DMS53 treated with DMSO at 0.1 percent for 48 hours (cell line): ENCODE measurements at regions not wholly inside any gene's neighbourhood (a gene's known extent, or its start where the extent isn't known, plus 50 kb on each side); places are given as distances from the start of the nearest gene placed in this dataset.
"Not testable (repeated sequence)": the region's sequence is repeated elsewhere in the genome, so short reads cannot be mapped to it uniquely, and the experiment has no call there.

Experiments used
- DNase-seq: peaks from one replicate; lab custom pipeline; 2025; ENCODE audit not compliant: unreplicated experiment; lab: John Stamatoyannopoulos, UW

DNA sequence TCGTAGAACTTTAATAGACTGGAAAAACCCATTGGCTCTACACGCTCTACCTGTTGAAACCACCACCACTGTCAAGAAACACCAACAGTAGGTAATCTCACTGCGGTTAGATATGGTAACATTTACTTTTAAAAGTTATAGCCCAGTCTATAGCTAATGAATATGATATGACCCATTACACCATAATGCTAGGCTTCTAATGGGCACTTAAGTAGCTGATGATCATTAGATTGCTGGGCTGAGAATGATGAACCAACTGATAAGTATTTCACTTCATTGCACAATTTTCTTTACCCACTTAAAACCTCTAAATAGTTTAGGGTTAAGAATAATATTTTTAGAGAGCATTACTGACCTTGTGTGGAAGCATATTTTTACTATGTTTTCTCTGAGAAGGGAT, 788.9 kb upstream of the CA10 start:
- no peak for DNase-seq

DNA sequence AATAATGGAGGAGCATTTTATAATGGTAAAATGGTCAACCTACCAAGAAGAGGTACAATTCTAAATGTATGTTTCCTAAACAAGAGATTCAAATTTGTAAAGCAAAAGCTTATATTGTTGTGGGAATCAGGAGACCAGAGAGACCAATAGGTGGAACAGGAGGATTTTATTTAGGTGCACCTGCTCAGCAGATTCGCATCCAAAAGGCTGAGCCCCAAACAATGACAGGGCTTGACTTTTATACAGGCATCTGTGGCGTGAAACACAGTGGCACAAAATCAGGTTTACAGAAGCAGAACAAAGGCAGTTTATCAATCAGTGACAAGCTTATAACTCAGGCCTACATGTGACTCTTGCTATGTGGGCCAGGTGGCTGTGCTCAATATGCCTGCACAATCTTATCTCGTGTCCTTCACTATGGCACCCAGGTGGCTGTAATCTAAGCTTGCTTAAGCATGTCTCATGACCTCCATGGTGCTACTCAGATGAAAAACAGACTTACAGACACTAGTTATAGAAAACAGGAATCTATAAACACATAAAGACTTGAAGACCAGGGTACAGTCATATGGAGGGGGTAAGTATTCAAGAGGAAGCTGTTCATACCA, 780.2 kb upstream of the CA10 start:
- DNase-seq = no peak

DNA sequence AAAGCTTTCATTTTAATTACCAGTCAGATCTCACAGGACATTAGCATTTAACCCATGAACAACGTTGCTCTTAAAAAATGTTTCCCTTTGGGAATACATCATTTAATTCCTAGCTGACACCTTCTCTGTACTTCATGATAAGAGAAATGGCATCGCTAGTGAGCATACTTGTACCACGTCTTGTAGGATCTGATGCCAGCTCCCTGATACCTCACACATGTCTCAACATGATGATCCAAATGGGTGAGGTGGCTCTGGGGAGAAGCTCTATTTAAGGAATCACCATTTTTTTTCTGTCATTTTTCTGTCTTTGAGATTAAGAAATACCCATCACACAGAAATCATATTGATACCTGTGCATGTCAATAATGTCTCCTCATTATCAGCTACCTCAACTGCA, 772.1 kb upstream of the CA10 start:
- no peak for DNase-seq

DNA sequence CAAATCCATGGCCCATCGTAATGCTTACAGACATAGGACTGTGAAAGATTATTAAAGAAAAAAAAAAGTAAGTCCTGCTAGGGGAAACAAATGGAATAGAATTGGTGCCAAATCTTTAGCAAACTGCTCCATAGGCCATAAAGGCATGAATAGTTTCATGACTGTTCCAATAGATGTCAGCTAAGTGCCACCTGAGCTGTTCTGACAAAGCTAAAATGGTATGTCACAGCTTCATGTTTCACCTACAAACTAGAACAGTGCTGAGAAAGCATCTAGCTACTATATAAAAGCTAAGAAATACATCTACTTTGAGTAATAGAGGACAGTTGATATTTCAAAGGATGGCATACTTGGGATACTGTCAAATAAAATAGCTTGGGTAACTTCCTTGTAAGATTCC, 771.6 kb upstream of the CA10 start:
- DNase-seq = no peak

DNA sequence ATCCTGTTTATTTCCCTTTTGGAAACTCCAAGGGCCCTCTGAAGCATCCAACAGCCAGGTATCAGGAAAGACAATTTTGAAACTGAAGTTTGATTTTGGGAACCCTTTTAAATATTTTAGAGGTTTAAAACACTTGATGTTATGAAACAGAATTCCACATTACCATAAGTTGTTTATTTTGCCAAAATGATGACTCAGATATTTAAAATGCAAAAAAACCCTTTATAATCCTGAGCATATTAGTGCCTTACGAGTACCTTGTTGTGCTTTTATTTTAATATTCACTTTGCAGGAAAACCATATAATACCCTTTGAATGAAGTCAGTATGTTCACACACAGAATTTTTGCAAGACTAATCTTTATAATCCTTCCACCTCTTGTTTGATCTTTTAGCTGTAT, 765.1 kb upstream of the CA10 start:
- DNase-seq = no peak

DNA sequence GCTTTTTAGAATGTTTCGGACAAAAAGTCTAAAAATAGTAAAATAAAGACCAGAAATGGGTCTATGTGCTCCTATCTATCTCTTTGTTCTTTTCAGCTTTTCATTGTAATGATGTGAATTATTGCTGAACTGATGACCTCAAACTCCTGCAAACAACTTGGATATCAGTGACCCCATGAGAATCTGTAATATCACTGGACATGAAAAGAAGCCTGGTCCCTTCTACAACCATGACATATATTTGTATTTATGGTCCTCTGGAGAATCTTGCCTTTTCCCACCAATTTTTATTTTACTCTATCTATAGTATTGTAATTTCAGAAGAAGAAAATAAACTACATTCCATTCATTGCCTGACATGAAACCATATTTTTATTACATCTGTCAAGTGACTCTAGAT, 740.7 kb upstream of the CA10 start:
- no peak for DNase-seq

DNA sequence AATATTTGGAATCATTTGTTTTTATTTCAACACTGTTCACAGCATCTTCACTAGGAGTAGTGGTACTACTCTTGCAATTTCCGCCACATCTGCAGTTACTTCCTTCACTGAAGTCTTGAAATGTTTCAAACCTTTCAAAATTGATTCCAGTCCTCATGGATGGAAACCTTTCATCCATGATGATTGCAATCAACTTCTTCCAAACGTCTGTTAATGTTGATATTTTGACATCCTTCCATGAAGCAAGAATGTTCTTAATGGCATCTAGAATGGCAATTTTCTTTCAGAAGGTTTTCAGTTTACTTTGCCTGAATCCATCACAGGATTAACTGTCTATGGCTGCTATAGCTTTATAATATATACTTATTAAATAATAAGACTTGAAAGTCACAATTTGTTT, 736.8 kb upstream of the CA10 start:
- no peak for DNase-seq

DNA sequence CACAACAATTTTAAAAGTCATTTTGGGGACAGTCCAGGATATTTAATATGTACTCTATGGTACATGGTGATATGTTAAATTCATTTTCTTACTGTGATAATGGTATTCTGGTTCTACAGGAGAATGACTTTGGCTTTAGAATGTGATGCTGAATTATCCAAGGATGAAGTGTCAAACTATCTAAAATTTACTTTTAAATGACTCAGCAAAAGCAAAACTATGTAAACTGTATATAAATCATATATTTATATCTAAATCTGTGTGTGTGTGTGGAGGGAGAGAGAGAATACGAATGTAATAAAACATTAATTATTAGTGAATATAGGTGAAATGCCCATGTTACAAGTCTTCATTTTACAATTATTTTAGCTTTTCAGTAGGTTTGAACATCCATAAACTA, 733.8 kb upstream of the CA10 start:
- no peak for DNase-seq

DNA sequence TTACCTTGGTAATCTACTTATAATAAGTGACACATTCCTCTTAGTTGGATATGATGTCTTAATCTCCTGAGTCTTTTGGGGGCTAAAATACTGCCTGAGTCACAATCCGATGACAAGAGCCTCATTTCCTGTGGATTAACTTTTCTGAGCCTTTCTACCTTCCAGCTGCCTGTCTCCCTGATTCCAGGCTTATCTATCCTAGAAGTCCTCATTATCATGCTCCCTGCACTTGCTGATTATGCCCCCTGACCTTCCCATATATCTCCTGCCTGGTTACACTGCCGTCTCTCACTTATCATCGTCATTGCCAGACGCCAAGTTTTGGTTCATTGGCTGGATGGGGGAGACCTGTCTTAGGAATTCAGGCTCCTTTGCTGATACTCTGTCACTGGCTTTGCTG, 727.4 kb upstream of the CA10 start:
- no peak for DNase-seq

DNA sequence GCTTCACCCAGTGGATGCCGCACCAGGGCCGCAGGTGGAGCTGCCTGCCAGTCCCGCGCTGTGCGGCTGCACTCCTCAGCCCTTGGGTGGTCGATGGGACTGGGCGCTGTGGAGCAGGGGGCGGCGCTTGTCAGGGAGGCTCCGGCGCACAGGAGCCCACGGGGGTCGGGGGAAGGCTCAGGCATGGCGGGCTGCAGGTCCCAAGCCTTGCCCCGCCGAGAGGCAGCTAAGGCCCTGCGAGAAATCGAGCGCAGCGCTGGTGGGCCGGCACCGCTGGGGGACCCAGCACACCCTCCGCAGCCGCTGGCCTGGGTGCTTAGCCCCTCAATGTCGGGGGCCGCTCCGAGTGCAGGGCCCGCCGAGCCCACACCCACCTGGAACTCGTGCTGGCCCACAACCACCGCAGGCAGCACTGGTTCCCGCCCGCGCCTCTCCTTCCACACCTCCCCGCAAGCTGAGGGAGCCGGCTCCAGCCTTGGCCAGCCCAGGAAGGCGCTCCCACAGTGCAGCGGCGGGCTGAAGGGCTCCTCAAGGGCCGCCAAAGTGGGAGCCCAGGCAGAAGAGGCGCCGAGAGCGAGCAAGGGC, 725.5 kb upstream of the CA10 start:
- DNase-seq = not testable (repeated sequence)

DNA sequence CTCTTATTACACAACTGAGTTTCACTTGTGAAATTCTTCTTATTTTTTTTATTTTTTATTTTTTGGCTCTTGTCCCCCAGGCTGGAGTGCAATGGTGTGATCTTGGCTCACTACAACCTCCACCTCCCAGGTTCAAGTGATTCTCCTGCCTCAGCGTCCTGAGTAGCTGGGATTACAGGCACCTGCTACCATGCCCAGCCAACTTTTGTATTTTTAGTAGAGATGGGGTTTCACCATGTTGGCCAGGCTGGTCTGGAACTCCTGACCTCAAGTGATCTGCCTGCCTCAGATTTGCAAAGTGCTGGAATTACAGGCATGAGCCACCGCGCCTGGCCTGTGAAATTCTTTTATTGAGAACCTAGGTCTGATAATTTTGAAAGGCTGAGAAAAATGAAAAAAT, 688.3 kb upstream of the CA10 start:
- not testable (repeated sequence) for DNase-seq

DNA sequence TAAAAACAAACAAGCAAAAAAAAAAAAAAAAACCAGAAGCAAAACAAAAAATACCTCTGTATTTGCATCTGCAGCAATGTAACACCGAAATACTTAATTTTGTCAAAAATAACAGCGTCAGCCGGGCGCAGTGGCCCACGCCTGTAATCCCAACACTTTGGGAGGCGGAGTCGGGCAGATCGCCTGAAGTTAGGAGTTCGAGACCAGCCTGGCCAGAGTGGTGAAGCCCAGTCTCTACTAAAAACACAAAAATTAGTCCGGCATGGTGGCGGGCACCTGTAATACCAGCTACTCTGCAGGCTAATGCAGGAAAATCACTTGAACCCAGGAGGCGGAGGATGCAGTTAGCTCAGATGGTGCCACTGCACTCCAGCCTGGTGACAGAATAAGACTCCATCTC, 683.5 kb upstream of the CA10 start:
- DNase-seq = no peak

DNA sequence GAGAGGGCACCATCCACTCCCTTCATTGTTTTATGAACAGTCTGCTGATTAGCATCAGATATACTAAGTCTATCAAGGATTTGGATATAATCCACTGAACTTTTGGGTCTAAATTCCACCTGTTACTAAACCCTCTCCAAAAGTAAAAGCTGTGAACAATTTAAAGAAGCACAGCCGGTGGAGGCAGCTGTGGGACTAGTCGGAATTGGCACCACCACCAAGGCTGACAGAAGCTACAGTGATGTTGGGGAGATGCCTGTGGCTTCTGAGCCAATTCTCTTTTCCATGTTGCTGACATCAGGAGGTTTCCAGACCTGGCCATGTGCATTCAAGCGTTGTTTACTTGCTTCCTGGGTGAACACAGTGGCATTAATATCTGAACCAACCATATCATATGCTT, 679.0 kb upstream of the CA10 start:
- DNase-seq = no peak

DNA sequence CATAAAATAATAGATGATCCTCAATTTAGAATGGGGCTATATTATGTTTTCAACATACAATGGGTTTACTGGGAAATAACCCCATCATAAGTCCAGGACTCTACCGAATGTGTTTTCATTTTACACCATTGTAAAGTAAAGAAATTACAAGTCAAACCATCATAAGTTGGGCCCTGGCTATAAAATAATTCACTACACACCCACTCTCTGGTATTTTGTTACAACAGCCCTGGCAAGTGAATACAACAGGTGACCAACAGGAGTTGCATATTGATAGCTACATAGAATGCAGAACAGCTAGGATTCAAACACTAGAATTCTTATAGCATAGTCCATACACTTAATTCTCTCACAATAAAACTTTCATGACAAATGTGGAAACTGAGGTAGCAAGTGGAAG, 673.0 kb upstream of the CA10 start:
- DNase-seq = no peak

DNA sequence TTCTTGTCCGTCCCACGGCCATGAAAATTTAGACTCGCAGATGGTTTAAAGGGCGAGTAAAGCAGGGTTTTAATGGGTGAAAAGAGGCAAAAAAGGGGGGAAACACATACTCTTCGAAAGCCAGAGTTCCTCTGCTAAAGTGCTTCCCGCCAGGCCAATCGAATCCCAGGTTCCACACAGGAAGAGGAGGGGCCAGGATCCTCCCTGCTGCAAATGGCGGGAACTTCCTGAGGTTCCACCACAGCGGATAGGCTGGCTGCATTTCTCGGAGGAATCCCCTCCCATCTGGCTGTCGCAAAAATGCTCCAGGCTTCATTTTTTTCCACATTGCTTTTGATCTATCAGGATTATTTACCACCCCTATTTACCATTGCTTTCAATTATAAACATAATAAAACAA, 670.1 kb upstream of the CA10 start:
- DNase-seq = no peak

DNA sequence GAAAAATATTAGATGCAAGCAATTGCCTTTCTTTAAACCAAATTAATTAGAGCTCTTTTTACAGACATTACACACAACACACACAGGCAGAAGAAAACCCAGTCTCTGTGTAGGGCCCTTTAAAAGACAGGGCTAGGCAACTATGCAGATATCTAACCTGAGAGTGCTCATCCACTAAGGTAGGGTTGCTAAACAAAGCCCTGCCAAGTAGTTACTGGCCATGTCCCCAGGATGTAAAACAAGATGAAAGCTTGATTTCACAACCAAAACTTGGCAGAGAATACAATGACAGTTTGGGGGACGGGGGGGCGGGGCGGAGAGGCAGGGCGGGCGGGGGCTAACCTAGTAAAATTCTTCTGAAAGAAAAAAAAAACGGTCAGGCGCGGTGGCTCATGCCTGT, 669.0 kb upstream of the CA10 start:
- DNase-seq = no peak

DNA sequence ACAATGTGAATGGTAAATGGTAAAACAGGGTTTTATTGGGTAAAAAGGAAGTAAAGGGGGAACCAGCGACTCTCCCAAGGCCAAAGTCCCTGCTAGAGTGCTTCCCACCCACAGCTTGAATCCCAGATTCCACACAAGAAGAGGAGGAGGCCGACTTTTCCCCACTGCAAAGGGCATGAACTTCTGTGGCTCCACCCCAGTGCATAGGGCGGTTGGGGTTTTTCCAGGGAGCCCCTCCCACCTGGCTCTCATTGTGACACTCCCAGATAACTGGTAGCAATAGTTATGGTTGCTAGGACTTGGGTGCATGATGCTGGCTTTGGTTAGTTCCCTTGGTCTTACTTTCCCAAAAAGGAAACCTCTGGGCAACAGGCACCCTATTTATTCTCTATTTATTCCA, 666.0 kb upstream of the CA10 start:
- DNase-seq = no peak

DNA sequence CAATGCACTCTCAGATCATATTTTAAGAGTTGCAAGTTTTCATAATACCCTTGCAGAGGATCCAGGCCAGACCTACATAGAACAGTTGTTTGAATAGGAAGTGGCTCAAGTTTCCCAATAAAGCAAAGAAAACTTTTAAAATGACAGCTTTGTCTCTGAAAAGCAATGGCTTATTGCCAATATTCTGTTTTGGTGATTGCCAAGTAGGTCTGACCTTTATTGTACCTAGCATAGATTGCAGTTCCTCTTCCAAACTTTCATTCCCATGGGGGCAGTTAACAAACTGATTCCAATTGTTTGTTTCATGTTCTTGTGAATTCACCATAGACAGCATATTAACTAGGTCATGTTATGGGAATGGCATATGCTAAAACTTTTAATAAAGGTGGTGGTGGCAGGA, 664.6 kb upstream of the CA10 start:
- no peak for DNase-seq

DNA sequence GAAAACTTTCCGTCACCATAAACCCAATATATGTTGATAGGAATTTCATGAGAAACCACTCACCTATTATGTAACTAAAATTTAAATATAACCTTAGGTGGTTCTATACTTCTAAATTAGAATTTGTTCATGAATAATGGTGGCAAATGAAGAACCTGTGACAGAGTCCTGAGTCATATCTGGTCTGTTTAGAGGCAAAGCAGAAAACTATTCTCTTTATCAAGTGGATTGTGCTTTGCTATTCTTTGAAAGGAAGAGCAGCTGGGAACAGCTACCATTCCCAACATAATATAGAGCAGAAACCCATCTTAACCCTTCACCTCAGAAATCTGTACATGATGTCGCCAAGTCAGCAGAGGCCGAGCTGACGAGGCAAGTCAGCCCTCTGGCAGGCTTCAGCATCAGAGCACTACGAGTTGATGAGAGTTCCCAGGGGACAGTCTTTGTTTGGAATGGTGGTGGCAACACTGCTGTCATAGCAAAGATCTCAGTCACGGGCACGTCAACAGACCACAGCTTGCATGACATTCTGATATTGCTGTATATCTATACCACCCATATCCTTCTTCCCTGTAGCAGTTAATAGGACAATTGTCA, 631.9 kb upstream of the CA10 start:
- no peak for DNase-seq

DNA sequence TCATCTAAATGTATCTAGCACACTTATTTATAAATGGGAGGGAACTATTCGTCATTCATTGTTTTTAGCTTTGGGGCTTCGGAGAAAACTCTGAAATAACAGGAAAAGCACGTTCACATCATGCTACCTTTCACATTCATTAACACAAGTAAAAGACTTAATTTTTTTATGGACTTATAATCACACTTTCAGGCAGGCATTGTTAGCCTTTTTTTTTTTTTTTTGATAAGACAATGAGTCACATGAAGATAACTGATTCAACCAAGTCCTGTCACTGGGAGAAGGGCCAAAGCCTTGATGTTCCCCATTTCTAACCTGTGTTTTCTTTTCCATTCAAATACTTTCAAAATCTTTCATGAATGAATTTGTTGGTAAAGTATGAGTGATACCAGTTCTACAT, 631.3 kb upstream of the CA10 start:
- DNase-seq = no peak

DNA sequence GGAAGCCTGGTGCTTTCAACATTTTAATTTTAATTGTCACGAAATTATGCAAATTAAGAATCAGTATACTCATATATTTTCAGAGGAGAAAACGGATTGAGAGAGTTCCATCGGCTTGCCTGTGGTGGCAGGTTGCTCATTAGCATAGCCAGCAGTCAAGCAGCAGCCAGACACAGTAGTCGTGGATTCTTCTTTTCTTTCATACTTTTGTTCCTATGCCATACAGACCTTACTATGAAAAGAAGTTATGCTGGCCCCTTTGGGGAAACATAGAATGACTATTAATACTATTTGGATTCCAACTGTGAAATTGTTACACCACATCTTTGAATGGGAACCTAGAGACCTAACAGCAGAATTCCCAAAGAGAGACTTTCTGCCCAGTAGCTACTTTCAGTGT, 617.7 kb upstream of the CA10 start:
- no peak for DNase-seq

DNA sequence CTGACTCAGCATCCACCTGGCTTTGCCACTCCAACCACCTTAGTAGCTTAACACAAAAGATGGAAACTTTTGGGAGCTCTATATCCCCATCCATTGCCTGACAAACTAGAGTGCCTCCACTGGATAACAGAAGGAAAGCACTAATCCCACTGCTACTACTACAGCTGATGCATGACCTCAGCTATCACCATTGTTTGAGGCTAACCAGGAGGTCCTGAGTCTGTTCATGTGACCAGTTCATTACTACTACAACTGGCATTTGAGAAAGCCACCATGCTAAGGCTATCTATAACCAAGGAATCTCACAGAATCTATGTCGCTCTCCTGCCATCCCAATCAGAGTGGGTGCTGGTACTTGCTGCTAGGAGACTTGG, 604.3 kb upstream of the CA10 start:
- DNase-seq = no peak

DNA sequence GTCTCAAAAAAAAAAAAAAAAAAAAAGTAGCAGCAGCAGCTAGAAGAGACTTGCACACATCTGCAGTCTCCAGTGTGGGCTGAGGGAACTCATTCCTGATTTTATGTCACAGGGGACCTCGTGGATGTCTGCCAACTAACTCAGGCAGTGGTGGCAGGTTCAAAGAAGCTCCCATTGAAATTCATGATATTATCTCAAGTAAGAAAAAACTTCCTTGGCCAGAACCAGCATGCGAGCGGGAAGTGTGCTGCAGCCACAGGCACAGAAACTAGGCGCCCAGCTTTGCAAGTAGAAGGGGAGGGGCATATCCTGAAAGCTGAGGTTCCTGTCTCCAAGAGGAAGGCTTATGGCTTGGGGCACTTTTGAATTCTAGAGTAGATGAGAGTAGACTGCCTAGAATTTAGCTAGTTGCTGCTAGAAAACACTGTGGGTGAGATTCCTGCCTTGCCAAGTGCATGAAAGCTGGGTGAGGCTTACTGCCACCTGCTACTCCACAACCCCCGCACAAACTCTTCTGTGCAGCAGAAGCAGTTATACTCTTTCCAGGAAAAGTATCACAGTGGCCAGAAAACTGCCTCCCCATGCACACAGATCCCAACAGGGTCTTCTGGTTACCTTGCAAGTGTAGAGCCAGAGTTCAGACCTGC, 603.8 kb upstream of the CA10 start:
- DNase-seq = no peak
